ENCODE measurements at regions not wholly inside any gene's neighbourhood (a gene's known extent, or its start where the extent isn't known, plus 50 kb on each side); places are given as distances from the start of the nearest gene placed in this dataset.

GRCh38 chrX:39869846-39870601 is 227.7 kb downstream of the BCOR start:
- CTCF ChIA-PET: no interaction called here

DNA sequence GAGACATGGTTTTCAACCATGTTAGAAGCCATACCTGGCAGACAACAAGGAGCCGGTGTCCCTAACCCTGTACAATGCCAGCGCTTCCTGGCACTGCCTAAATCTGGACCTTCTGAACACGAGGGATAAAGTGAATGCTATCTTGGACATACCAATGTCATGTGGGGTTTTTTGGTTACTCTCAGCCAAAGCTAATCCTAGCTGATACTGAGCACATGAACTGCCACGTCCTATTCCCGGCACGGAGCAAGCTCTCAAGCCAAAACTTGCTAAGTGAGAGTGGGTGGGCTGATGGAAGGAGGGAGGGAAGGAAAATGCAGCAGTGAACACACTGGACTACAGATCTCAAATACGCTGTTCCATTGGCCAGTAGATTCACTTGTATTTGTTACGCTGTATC is 226.1 kb downstream of the BCOR start:
- Histone ChIP-seq H3F3A (replicated peaks; ENCODE audit: insufficient read depth) (no peaks in the 10 kb centered on the region), H3K9me3 (no peaks in the 10 kb centered on the region), H3K27me3 (ENCODE audit: insufficient read depth) (peaks cover 8% of the 10 kb centered on the region; the same call in 1 of the 2 replicates), H2AFZ (ENCODE audit: low read depth) (no peak overlapping the region), H3K79me2 (ENCODE audit: insufficient read depth) (no peaks in the 10 kb centered on the region), H3K27ac (ENCODE audit: low read depth in 2 of 2, low read length in 1 of 2) (no peak overlapping the region), H3K4me1 (ENCODE audit: control insufficient read depth in 1 of 2, insufficient read depth in 2 of 2, low read depth in 1 of 2, low read length in 1 of 2) (peaks cover 0 to 8% of the 10 kb centered on the region in 2 experiments; a peak in 1 of 4 replicates), H3K9ac (no peak overlapping the region), H3K4me3 (ENCODE audit: low read depth in 2 of 2, low read length in 1 of 2) (no peak overlapping the region), H4K20me1 (ENCODE audit: insufficient read depth) (no peaks in the 10 kb centered on the region), H3K9me2 (no peaks in the 10 kb centered on the region), H3K36me3 (replicated peaks in 1 of 2; ENCODE audit: control insufficient read depth in 1 of 2, insufficient read depth in 2 of 2, low read length in 1 of 2) (no peaks in the 10 kb centered on the region), H3K4me2 (no peak overlapping the region)
- ChIA-PET POLR2A (no interaction called here), CTCF (no interaction called here)
- 47% methylated on average over 8 of the region's 8 CpGs for WGBS (ENCODE audit: low lambda C conversion rate)
- DNase-seq: no peak
- no peak for TF ChIP-seq NFIC (IDR thresholded peaks at IDR 0.05; ENCODE audit: borderline replicate concordance)
- TF ChIP-seq RFX5 (IDR thresholded peaks at IDR 0.05; ENCODE audit: low read length): no peak
- TF ChIP-seq JUND (IDR thresholded peaks at IDR 0.05): no peak
- TF ChIP-seq CHD2 (IDR thresholded peaks at IDR 0.05; ENCODE audit: low read length, partially characterized antibody): no peak
- no peak for TF ChIP-seq TAF1 (IDR thresholded peaks at IDR 0.05; ENCODE audit: borderline replicate concordance, low read depth, low read length)
- no peak for TF ChIP-seq FOXM1 (IDR thresholded peaks at IDR 0.05; ENCODE audit: low read depth)
- TF ChIP-seq USF2 (IDR thresholded peaks at IDR 0.05; ENCODE audit: borderline replicate concordance, low read depth, low read length): no peak
- TF ChIP-seq CTCF (IDR thresholded peaks at IDR 0.05): no peak
- TF ChIP-seq, protein P1, sequence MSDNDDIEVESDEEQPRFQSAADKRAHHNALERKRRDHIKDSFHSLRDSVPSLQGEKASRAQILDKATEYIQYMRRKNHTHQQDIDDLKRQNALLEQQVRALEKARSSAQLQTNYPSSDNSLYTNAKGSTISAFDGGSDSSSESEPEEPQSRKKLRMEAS (IDR thresholded peaks at IDR 0.05; ENCODE audit: low read depth): no peak
- TF ChIP-seq, protein P2, sequence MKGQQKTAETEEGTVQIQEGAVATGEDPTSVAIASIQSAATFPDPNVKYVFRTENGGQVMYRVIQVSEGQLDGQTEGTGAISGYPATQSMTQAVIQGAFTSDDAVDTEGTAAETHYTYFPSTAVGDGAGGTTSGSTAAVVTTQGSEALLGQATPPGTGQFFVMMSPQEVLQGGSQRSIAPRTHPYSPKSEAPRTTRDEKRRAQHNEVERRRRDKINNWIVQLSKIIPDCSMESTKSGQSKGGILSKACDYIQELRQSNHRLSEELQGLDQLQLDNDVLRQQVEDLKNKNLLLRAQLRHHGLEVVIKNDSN (IDR thresholded peaks at IDR 0.05; ENCODE audit: borderline replicate concordance, low read depth): no peak
- no peak for TF ChIP-seq FOXJ3 (CRISPR knock-in tag; IDR thresholded peaks at IDR 0.05)
- no peak for TF ChIP-seq RXRA (IDR thresholded peaks at IDR 0.05; ENCODE audit: borderline replicate concordance, low read depth)
- TF ChIP-seq NRF1 (IDR thresholded peaks at IDR 0.05; ENCODE audit: low read depth, low read length): no peak

More at GRCh38 chrX:39869846-39870601, 227.7 kb downstream of the BCOR start:
- Histone ChIP-seq H3K9me3 (no peaks in the 10 kb centered on the region), H3K4me1 (ENCODE audit: control insufficient read depth in 1 of 2, insufficient read depth in 2 of 2, low read depth in 1 of 2, low read length in 1 of 2) (no peaks in the 10 kb centered on the region), H3K9ac (no peak overlapping the region), H2AFZ (ENCODE audit: low read depth) (no peak overlapping the region), H4K20me1 (ENCODE audit: insufficient read depth) (no peaks in the 10 kb centered on the region), H3K36me3 (replicated peaks in 1 of 2; ENCODE audit: control insufficient read depth in 1 of 2, insufficient read depth in 2 of 2, low read length in 1 of 2) (no peaks in the 10 kb centered on the region), H3K9me2 (no peaks in the 10 kb centered on the region), H3K4me2 (peak overlapping the region; percentile 37), H3K79me2 (ENCODE audit: insufficient read depth) (no peaks in the 10 kb centered on the region), H3K4me3 (ENCODE audit: low read depth in 2 of 2, low read length in 1 of 2) (no peak overlapping the region), H3K27me3 (ENCODE audit: insufficient read depth) (no peaks in the 10 kb centered on the region), H3K27ac (ENCODE audit: low read depth in 2 of 2, low read length in 1 of 2) (no peak overlapping the region), H3F3A (replicated peaks; ENCODE audit: insufficient read depth) (no peaks in the 10 kb centered on the region)
- WGBS (ENCODE audit: low lambda C conversion rate): 45% methylated on average over 3 of the region's 7 CpGs
- POLR2A ChIA-PET: no interaction called here
- no peak for DNase-seq
- no peak for TF ChIP-seq SIN3A (IDR thresholded peaks at IDR 0.05; ENCODE audit: borderline replicate concordance, low read depth, low read length)
- TF ChIP-seq, protein P3, sequence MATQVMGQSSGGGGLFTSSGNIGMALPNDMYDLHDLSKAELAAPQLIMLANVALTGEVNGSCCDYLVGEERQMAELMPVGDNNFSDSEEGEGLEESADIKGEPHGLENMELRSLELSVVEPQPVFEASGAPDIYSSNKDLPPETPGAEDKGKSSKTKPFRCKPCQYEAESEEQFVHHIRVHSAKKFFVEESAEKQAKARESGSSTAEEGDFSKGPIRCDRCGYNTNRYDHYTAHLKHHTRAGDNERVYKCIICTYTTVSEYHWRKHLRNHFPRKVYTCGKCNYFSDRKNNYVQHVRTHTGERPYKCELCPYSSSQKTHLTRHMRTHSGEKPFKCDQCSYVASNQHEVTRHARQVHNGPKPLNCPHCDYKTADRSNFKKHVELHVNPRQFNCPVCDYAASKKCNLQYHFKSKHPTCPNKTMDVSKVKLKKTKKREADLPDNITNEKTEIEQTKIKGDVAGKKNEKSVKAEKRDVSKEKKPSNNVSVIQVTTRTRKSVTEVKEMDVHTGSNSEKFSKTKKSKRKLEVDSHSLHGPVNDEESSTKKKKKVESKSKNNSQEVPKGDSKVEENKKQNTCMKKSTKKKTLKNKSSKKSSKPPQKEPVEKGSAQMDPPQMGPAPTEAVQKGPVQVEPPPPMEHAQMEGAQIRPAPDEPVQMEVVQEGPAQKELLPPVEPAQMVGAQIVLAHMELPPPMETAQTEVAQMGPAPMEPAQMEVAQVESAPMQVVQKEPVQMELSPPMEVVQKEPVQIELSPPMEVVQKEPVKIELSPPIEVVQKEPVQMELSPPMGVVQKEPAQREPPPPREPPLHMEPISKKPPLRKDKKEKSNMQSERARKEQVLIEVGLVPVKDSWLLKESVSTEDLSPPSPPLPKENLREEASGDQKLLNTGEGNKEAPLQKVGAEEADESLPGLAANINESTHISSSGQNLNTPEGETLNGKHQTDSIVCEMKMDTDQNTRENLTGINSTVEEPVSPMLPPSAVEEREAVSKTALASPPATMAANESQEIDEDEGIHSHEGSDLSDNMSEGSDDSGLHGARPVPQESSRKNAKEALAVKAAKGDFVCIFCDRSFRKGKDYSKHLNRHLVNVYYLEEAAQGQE (IDR thresholded peaks at IDR 0.05; ENCODE audit: low read depth, low read length): no peak
- TF ChIP-seq NFIC (IDR thresholded peaks at IDR 0.05; ENCODE audit: borderline replicate concordance): peak; percentile 66
- TF ChIP-seq SMC3 (IDR thresholded peaks at IDR 0.05; ENCODE audit: low read depth, low read length): no peak
- no peak for TF ChIP-seq RXRA (IDR thresholded peaks at IDR 0.05; ENCODE audit: borderline replicate concordance, low read depth)
- no peak; the same call in 1 of the 2 replicates for TF ChIP-seq TCF12 (IDR thresholded peaks at IDR 0.05)
- no peak for TF ChIP-seq JUND (IDR thresholded peaks at IDR 0.05)
- TF ChIP-seq GABPA (IDR thresholded peaks at IDR 0.05; ENCODE audit: low read depth): no peak
- no peak for TF ChIP-seq RCOR1 (IDR thresholded peaks at IDR 0.05; ENCODE audit: low read length)
- TF ChIP-seq CHD2 (IDR thresholded peaks at IDR 0.05; ENCODE audit: low read length, partially characterized antibody): no peak
- TF ChIP-seq EP300 (IDR thresholded peaks at IDR 0.05; ENCODE audit: borderline replicate concordance in 1 of 2, low read depth in 1 of 2, low read length in 1 of 2): peak in 1 of 2 experiments; percentile 21; a peak in 1 of 4 replicates
